IgD-negative memory B cell (primary cell): ENCODE measurements at regions not wholly inside any gene's neighbourhood (a gene's known extent, or its start where the extent isn't known, plus 50 kb on each side); places are given as distances from the start of the nearest gene placed in this dataset.

Experiments used
- H3K27ac Mint-ChIP-seq, 3 donors: one replicate each; pipeline ENCODE4 v1.8.0; 2020 to 2022; ENCODE audit warnings: mild to moderate bottlenecking in 3 of 3, mixed read lengths in 3 of 3, moderate library complexity in 1 of 3
- H3K27me3 Mint-ChIP-seq: one replicate; pipeline ENCODE4 v1.8.0; 2021; ENCODE audit warnings: mixed read lengths
- H3K36me3 Mint-ChIP-seq: one replicate; pipeline ENCODE4 v1.8.0; 2020; ENCODE audit warnings: mild to moderate bottlenecking, mixed read lengths
- H3K4me1 Mint-ChIP-seq, 3 donors: one replicate each; pipeline ENCODE4 v1.8.0; 2020 to 2022; ENCODE audit warnings: mixed read lengths in 3 of 3, mild to moderate bottlenecking in 1 of 3
- H3K4me3 Mint-ChIP-seq, 4 donors: one replicate each; pipeline ENCODE4 v1.8.0; 2020 to 2022; ENCODE audit warnings: mild to moderate bottlenecking in 4 of 4, mixed read lengths in 4 of 4, moderate library complexity in 3 of 4
- H3K9me3 Mint-ChIP-seq, 3 donors: one replicate each; pipeline ENCODE4 v1.8.0; 2020 to 2021; ENCODE audit warnings: mixed read lengths in 3 of 3, mild to moderate bottlenecking in 1 of 3

DNA sequence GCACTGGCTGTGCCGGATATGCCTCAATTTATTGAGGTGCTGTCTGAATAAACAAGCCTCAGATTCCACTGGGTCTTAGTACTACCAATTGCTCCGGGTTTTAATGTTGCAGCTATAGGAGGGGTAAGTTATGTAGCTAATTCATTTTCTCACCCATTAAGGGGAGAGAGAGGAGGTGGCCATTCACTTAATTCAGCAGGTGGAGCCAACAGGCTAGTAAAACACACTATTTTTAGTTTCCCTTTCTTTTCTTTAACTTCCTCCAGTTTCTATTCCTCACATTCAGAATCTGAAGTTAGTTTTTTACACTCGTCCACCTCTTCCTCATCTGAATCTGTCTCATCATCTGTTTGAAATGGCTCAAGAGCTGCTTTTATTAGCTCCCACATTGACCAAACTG lies 105.6 kb upstream of the CDH10 start:
- Mint-ChIP-seq H3K36me3 (no peaks in the 10 kb centered on the region), H3K27ac (no peak overlapping the region), H3K27me3 (no peaks in the 10 kb centered on the region), H3K9me3 (peaks cover 4 to 16% (median 6%) of the 10 kb centered on the region in 3 donors), H3K4me3 (no peak overlapping the region), H3K4me1 (no peaks in the 10 kb centered on the region)

DNA sequence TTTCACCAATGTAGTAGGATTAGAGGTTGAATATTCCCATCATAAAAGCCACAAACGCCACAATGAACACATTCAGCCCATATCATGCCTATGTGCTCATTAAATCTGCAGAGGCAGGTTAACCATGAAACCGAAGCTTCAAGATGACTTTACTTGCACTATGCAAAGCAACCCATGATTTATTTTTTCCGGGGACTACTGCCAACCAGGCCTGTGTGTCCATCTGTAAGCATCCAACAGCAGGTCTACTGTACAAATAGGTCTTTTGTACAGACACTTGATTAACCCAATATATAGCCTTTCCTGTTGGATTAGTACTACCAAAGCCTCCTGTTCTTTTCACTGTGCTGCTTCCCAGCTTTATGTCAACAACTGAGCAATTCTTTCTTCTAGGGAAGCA lies 104.9 kb upstream of the CDH10 start:
- H3K9me3 Mint-ChIP-seq: peaks cover 2 to 16% (median 6%) of the 10 kb centered on the region in 3 donors
- no peaks in the 10 kb centered on the region for H3K27me3 Mint-ChIP-seq
- no peaks in the 10 kb centered on the region for H3K36me3 Mint-ChIP-seq
- H3K27ac Mint-ChIP-seq: no peak overlapping the region
- no peak overlapping the region for H3K4me3 Mint-ChIP-seq
- H3K4me1 Mint-ChIP-seq: no peaks in the 10 kb centered on the region

DNA sequence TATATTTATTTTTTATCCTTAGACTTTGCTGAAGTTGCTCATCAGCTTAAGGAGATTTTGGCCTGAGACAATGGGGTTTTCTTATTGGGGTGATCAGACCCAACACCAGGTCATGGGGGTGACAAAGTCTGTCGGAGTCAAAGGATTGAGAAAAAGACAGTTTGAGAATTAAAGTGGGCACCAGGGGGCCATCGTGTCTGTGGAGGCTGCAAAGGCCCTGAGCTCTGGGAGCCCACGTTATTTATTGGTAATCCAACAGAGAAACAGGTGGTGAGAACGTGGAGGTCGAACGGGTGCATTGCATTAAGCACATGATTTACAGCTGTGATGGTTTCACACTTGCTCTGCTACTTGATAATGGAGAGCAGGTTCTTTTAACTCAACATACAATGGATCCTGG lies 102.5 kb upstream of the CDH10 start:
- H3K36me3 Mint-ChIP-seq: no peaks in the 10 kb centered on the region
- H3K27ac Mint-ChIP-seq: no peak overlapping the region
- H3K9me3 Mint-ChIP-seq: peaks cover 2 to 10% (median 2%) of the 10 kb centered on the region in 3 donors

DNA sequence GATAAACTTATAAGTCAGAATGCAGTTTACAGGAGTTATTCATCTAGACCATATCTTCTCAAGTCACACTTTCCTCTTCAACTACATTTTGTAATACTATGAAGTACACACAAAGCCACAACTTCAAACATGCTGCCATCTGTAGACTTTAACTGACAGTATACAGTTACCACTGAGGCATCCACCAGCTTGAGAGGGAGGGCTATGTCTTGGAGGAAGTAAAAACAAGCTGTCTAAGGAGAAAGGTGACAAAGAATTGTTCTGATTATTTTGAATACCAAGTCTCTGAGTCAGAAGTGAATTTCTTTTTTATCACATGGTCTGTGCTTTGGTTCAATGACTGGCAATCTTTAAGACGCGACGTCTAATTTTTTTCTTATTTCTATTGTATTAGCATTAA lies 97.6 kb upstream of the CDH10 start:
- Mint-ChIP-seq H3K36me3 (no peaks in the 10 kb centered on the region), H3K9me3 (peaks cover 0 to 18% (median 1%) of the 10 kb centered on the region in 3 donors), H3K27me3 (no peaks in the 10 kb centered on the region), H3K27ac (no peak overlapping the region), H3K4me3 (no peak overlapping the region), H3K4me1 (no peaks in the 10 kb centered on the region)

More for the DNA sequence above, 102.5 kb upstream of the CDH10 start:
- no peaks in the 10 kb centered on the region for H3K27me3 Mint-ChIP-seq
- H3K4me3 Mint-ChIP-seq: no peak overlapping the region
- no peaks in the 10 kb centered on the region for H3K4me1 Mint-ChIP-seq

GRCh38 chr5:24737163-24737562 lies 92.4 kb upstream of the CDH10 start:
- no peaks in the 10 kb centered on the region for H3K36me3 Mint-ChIP-seq
- no peaks in the 10 kb centered on the region for H3K4me1 Mint-ChIP-seq
- no peak overlapping the region for H3K4me3 Mint-ChIP-seq
- H3K27ac Mint-ChIP-seq: no peak overlapping the region
- peaks cover 1 to 16% (median 2%) of the 10 kb centered on the region in 3 donors for H3K9me3 Mint-ChIP-seq
- H3K27me3 Mint-ChIP-seq: no peaks in the 10 kb centered on the region

DNA sequence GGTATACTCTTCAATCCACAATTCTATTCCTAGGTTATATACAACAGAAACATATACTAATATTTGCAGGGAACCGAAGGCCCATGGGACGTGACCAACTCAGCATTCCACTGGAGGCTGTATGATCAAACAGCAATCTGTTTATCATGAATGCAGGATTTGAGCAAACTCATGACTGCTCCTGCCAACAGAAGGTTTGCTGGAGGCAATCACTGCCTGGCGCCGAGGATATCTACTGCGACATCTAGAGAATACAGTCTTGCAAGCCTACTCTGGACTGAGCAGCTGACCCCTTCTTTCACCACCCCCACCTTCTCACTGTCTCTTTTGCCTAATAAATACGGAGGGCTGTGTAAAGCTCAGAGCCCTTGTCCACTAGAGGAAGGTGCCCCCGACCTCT lies 90.5 kb upstream of the CDH10 start:
- Mint-ChIP-seq H3K36me3 (no peaks in the 10 kb centered on the region), H3K27ac (no peak overlapping the region), H3K27me3 (no peaks in the 10 kb centered on the region), H3K4me1 (no peaks in the 10 kb centered on the region), H3K4me3 (no peak overlapping the region), H3K9me3 (peaks cover 1 to 9% (median 2%) of the 10 kb centered on the region in 3 donors)

DNA sequence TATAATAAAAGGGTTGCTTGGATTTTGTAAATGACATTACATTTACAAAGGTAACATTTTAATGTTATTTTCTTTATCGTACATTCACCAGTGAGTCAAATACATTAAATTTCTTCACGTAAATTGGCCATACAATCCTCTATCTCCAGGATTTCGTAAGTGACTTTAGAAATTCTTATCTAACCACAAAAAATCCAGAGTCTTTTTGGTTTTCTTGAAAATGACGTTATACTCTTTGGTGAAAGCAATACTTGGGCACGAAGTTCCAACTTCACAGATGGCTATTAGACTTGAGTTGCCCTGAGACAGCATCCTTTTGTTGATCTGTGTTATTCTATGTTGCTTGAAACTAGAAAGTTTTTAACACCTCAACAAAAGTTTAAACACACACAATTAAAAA lies 87.4 kb upstream of the CDH10 start:
- H3K9me3 Mint-ChIP-seq: peaks cover 2 to 8% (median 2%) of the 10 kb centered on the region in 3 donors
- no peak overlapping the region for H3K27ac Mint-ChIP-seq
- H3K36me3 Mint-ChIP-seq: no peaks in the 10 kb centered on the region
- no peaks in the 10 kb centered on the region for H3K27me3 Mint-ChIP-seq
- H3K4me1 Mint-ChIP-seq: peaks cover 0 to 1% (median 0%) of the 10 kb centered on the region in 3 donors
- no peak overlapping the region for H3K4me3 Mint-ChIP-seq

- Mint-ChIP-seq H3K9me3 (peaks cover 0 to 11% (median 3%) of the 10 kb centered on the region in 3 donors), H3K4me1 (no peaks in the 10 kb centered on the region), H3K27ac (no peak overlapping the region), H3K36me3 (no peaks in the 10 kb centered on the region), H3K4me3 (no peak overlapping the region), H3K27me3 (no peaks in the 10 kb centered on the region)
Observed at GRCh38 chr5:24720743-24721142, 76.0 kb upstream of the CDH10 start.

DNA sequence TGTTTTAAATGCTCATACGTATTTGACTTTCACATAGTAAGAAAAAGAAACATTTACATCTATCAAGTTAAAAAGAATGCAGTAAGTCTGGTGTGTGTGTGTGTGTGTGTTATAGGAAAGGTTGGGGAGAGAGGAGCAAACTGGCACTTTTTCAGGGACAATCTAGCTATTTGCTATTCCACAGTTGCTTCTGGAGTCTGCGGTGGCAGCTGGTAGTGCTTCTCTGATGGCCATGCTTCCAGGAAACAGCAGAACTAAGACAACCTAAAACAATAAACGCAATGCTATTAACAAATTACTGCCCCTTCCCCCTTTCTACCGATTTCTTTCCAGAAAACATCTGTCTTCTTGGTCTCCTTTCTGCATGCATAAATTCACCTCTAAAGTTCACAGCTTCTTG lies 70.0 kb upstream of the CDH10 start:
- H3K27me3 Mint-ChIP-seq: no peaks in the 10 kb centered on the region
- no peaks in the 10 kb centered on the region for H3K4me1 Mint-ChIP-seq
- H3K36me3 Mint-ChIP-seq: no peaks in the 10 kb centered on the region
- H3K27ac Mint-ChIP-seq: no peak overlapping the region
- H3K9me3 Mint-ChIP-seq: peaks cover 0 to 8% (median 4%) of the 10 kb centered on the region in 3 donors
- H3K4me3 Mint-ChIP-seq: no peak overlapping the region

- Mint-ChIP-seq H3K4me1 (no peaks in the 10 kb centered on the region), H3K4me3 (no peak overlapping the region), H3K9me3 (peaks cover 0 to 4% (median 3%) of the 10 kb centered on the region in 3 donors), H3K36me3 (no peaks in the 10 kb centered on the region), H3K27me3 (no peaks in the 10 kb centered on the region), H3K27ac (no peak overlapping the region)
Observed at GRCh38 chr5:24712947-24713346, 68.2 kb upstream of the CDH10 start.

DNA sequence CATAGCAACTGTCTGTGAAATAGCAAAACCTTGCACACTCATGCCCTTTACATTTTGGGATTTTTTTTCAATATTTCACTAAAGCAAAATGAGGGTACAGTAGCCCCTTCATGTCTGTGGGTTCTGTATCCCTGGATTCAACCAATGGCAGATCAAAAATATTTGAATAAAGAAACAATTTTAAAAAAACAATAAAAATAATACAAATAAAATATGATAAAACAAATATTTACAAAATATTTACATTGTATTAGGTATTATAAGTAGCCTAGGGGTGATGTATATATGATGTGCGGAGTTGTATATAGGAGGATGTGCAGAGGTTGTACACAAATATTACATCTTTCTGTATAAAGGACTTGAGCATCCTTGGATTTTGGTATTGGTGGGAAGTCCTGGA lies 67.3 kb upstream of the CDH10 start:
- Mint-ChIP-seq H3K27ac (no peak overlapping the region), H3K36me3 (no peaks in the 10 kb centered on the region), H3K27me3 (no peaks in the 10 kb centered on the region), H3K4me1 (no peaks in the 10 kb centered on the region), H3K4me3 (no peak overlapping the region), H3K9me3 (peaks cover 3 to 4% (median 3%) of the 10 kb centered on the region in 3 donors)

- Mint-ChIP-seq H3K9me3 (peaks cover 3 to 16% (median 6%) of the 10 kb centered on the region in 3 donors), H3K36me3 (no peaks in the 10 kb centered on the region), H3K27me3 (no peaks in the 10 kb centered on the region), H3K4me1 (no peaks in the 10 kb centered on the region), H3K4me3 (no peak overlapping the region), H3K27ac (no peak overlapping the region)
Observed at GRCh38 chr5:24703934-24704333, 59.2 kb upstream of the CDH10 start.
